IMR-90 (cell line): ENCODE measurements at regions not wholly inside any gene's neighbourhood (a gene's known extent, or its start where the extent isn't known, plus 50 kb on each side); places are given as distances from the start of the nearest gene placed in this dataset.

Experiments
- ATAC-seq: fragments of 200-7000 bp; cut with Tn5 transposase; 2 replicates; pipeline ENCODE4 v1.9.1; 2020; ENCODE audit warnings: low read depth, mild to moderate bottlenecking, moderate library complexity
- BruUV-seq: library from RNA; stranded (reverse); fragments of 400-500 nt; replicated peaks from 2 replicates; lab custom pipeline; 2021; lab: Mats Ljungman, UMichigan
- CTCF ChIA-PET: fragments of 300-600 bp; formaldehyde crosslinking; extraction: SDS; loops from one replicate; lab custom pipeline; 2021; ENCODE audit warnings: antibody characterized with exemption; lab: Yijun Ruan, JAX
- POLR2A ChIA-PET: fragments of 300-600 bp; sonication (Branson Sonifier 250); formaldehyde crosslinking; loops from one replicate; lab custom pipeline; 2022; ENCODE audit warnings: antibody characterized with exemption; ENCODE audit not compliant: unreplicated experiment; lab: Charles Lee
- DNase-seq: peaks from one replicate; pipeline ENCODE4 v3.0.0; 2013
- H2AFZ ChIP-seq: replicated peaks from 2 replicates; pipeline ENCODE3; 2013; ENCODE audit warnings: low read length, mild to moderate bottlenecking; ENCODE audit not compliant: poor library complexity
- H2AK5ac ChIP-seq: 2 replicates; pipeline ENCODE4 v1.6.1; 2013; ENCODE audit warnings: low read depth, low read length, inconsistent platforms
- H2AK9ac ChIP-seq: replicated peaks from 2 replicates; pipeline ENCODE3; 2013; ENCODE audit warnings: mild to moderate bottlenecking, low read depth, low read length, moderate library complexity; ENCODE audit not compliant: poor library complexity
- H2BK120ac ChIP-seq: 2 replicates; pipeline ENCODE4 v1.6.1; 2013; ENCODE audit warnings: low read depth, low read length, inconsistent platforms
- H2BK15ac ChIP-seq: 3 replicates; pipeline ENCODE4 v1.6.1; 2013; ENCODE audit warnings: low read depth, low read length, inconsistent platforms
- H2BK20ac ChIP-seq: 2 replicates; pipeline ENCODE4 v1.6.1; 2013; ENCODE audit warnings: low read depth, mild to moderate bottlenecking, inconsistent platforms, low read length, moderate library complexity
- H2BK5ac ChIP-seq: 2 replicates; pipeline ENCODE4 v1.6.1; 2013; ENCODE audit warnings: mild to moderate bottlenecking, low read depth, low read length, inconsistent platforms; ENCODE audit not compliant: poor library complexity, severe bottlenecking
- H3K14ac ChIP-seq: replicated peaks from 2 replicates; pipeline ENCODE4 v1.6.1; 2013; ENCODE audit warnings: low read depth, low read length, inconsistent platforms
- H3K18ac ChIP-seq: 2 replicates; pipeline ENCODE4 v1.6.1; 2013; ENCODE audit warnings: low read depth, low read length, control low read depth
- H3K23ac ChIP-seq: 2 replicates; pipeline ENCODE4 v1.6.1; 2013; ENCODE audit warnings: low read depth, low read length, inconsistent platforms
- H3K27ac ChIP-seq: 2 replicates; pipeline ENCODE4 v1.5.1; 2013; ENCODE audit warnings: mild to moderate bottlenecking, control low read depth, low read length; ENCODE audit not compliant: insufficient read depth
- H3K27me3 ChIP-seq: 2 replicates; pipeline ENCODE4 v1.6.1; 2013; ENCODE audit warnings: low read length; ENCODE audit not compliant: control insufficient read depth, insufficient read depth
- H3K36me3 ChIP-seq: 2 replicates; pipeline ENCODE4 v1.6.1; 2013; ENCODE audit warnings: low read length, mixed read lengths; ENCODE audit not compliant: control insufficient read depth, insufficient read depth
- H3K4ac ChIP-seq: 2 replicates; pipeline ENCODE4 v1.6.1; 2013; ENCODE audit warnings: low read depth, low read length, inconsistent platforms
- H3K4me1 ChIP-seq: 2 replicates; pipeline ENCODE4 v1.6.1; 2013; ENCODE audit warnings: low read length, mixed read lengths; ENCODE audit not compliant: control insufficient read depth, insufficient read depth
- H3K4me2 ChIP-seq: 2 replicates; pipeline ENCODE4 v1.6.1; 2013; ENCODE audit warnings: low read depth, mild to moderate bottlenecking, control low read depth, low read length, moderate library complexity
- H3K4me3 ChIP-seq: 2 replicates; pipeline ENCODE4 v1.5.1; 2013; ENCODE audit warnings: low read depth, mild to moderate bottlenecking, control low read depth, low read length, moderate library complexity; ENCODE audit not compliant: insufficient read depth
- H3K56ac ChIP-seq: 2 replicates; pipeline ENCODE4 v1.6.1; 2013; ENCODE audit warnings: low read length, inconsistent platforms; ENCODE audit not compliant: insufficient read depth; ENCODE audit errors: extremely low read depth
- H3K79me1 ChIP-seq, 2 experiments: 2 replicates each; pipeline ENCODE4 v1.6.1; 2013; ENCODE audit warnings: low read length in 2 of 2, inconsistent platforms in 1 of 2, low read depth in 1 of 2
- H3K9ac ChIP-seq: 2 replicates; pipeline ENCODE4 v1.6.1; 2013; ENCODE audit warnings: low read depth, low read length, control low read depth
- H3K9me1 ChIP-seq: 2 replicates; pipeline ENCODE4 v1.6.1; 2013; ENCODE audit warnings: low read length, inconsistent platforms; ENCODE audit not compliant: insufficient read depth
- H3K9me3 ChIP-seq: 2 replicates; pipeline ENCODE4 v1.6.1; 2013; ENCODE audit warnings: low read length; ENCODE audit not compliant: control insufficient read depth, insufficient read depth
- H4K20me1 ChIP-seq: 2 replicates; pipeline ENCODE4 v1.6.1; 2013; ENCODE audit warnings: low read length, inconsistent platforms; ENCODE audit not compliant: insufficient read depth
- H4K5ac ChIP-seq: 2 replicates; pipeline ENCODE4 v1.6.1; 2013; ENCODE audit warnings: mild to moderate bottlenecking, low read depth, low read length, control low read depth
- H4K8ac ChIP-seq, 2 experiments: 2 replicates each; pipeline ENCODE4 v1.6.1; 2013; ENCODE audit warnings: low read depth in 2 of 2, low read length in 2 of 2, control low read depth in 1 of 2, inconsistent platforms in 1 of 2
- H4K91ac ChIP-seq: 2 replicates; pipeline ENCODE4 v1.6.1; 2013; ENCODE audit warnings: low read depth, low read length, inconsistent platforms; ENCODE audit not compliant: insufficient read depth
- BHLHE40 ChIP-seq: fragments of 150-350 bp; IDR thresholded peaks from 2 replicates; pipeline ENCODE4 v1.6.1; 2016; ENCODE audit warnings: mild to moderate bottlenecking, low read depth, low read length
- CEBPB ChIP-seq: IDR thresholded peaks from 2 replicates; pipeline ENCODE4 v1.6.1; 2012; ENCODE audit warnings: low read depth, low read length, improper control_type of control experiment
- CHD1 ChIP-seq: IDR thresholded peaks from 2 replicates; pipeline ENCODE4 v1.6.1; 2012; ENCODE audit warnings: low read depth, low read length, improper control_type of control experiment
- ELK1 ChIP-seq: fragments of 150-350 bp; IDR thresholded peaks from 2 replicates; pipeline ENCODE4 v1.6.1; 2016; ENCODE audit warnings: low read depth, mild to moderate bottlenecking, low read length, moderate library complexity, borderline replicate concordance
- FOS ChIP-seq: fragments of 150-350 bp; IDR thresholded peaks from 2 replicates; pipeline ENCODE4 v1.6.1; 2016; ENCODE audit warnings: low read depth, low read length
- MAFK ChIP-seq: IDR thresholded peaks from 2 replicates; pipeline ENCODE4 v1.6.1; 2012; ENCODE audit warnings: low read depth, low read length, improper control_type of control experiment
- MAZ ChIP-seq: IDR thresholded peaks from 2 replicates; pipeline ENCODE4 v1.6.1; 2012; ENCODE audit warnings: low read depth, mild to moderate bottlenecking, low read length, improper control_type of control experiment, moderate library complexity, borderline replicate concordance
- MXI1 ChIP-seq: IDR thresholded peaks from 2 replicates; pipeline ENCODE4 v1.6.1; 2012; ENCODE audit warnings: low read depth, mild to moderate bottlenecking, low read length, moderate library complexity, borderline replicate concordance
- NFE2L2 ChIP-seq: fragments of 150-350 bp; IDR thresholded peaks from 2 replicates; pipeline ENCODE4 v1.6.1; 2016; ENCODE audit warnings: low read depth, mild to moderate bottlenecking, low read length
- POLR2A ChIP-seq: IDR thresholded peaks from 2 replicates; pipeline ENCODE4 v1.6.1; 2012; ENCODE audit warnings: mild to moderate bottlenecking, low read depth, low read length
- RAD21 ChIP-seq: IDR thresholded peaks from 2 replicates; pipeline ENCODE4 v1.6.1; 2012; ENCODE audit warnings: low read length, improper control_type of control experiment
- RCOR1 ChIP-seq: IDR thresholded peaks from 2 replicates; pipeline ENCODE4 v1.6.1; 2012; ENCODE audit warnings: mild to moderate bottlenecking, low read length, improper control_type of control experiment; ENCODE audit not compliant: insufficient replicate concordance
- RFX5 ChIP-seq: IDR thresholded peaks from 2 replicates; pipeline ENCODE4 v1.8.0; 2012; ENCODE audit warnings: low read depth, mild to moderate bottlenecking, low read length, moderate library complexity
- SMC3 ChIP-seq: fragments of 150-350 bp; IDR thresholded peaks from 2 replicates; pipeline ENCODE4 v1.6.1; 2016; ENCODE audit warnings: low read depth, mild to moderate bottlenecking, antibody characterized with exemption, low read length, moderate library complexity
- WGBS, 2 experiments: methylation state at CpG; one replicate each; pipeline versions ENCODE4 v1.1.5 to v1.1.7; 2013; ENCODE audit warnings: missing lambda C conversion rate in 2 of 2; ENCODE audit not compliant: insufficient read length in 1 of 2; ENCODE audit errors: extremely low coverage in 2 of 2; 5-methylcytosine and 5-hydroxymethylcytosine counted together
- dilution Hi-C: fragments of 300-500 bp; cut with HindIII; formaldehyde crosslinking; loops from one replicate; pipeline ENCODE4 v1.14.3; 2018; ENCODE audit warnings: low sequenced_read_pairs; ENCODE audit not compliant: unreplicated experiment
- in situ Hi-C: fragments of 300-500 bp; cut with MboI; formaldehyde crosslinking; loops from 3 replicates; pipeline ENCODE4 v1.14.3; 2019; ENCODE audit warnings: low sequenced_read_pairs, inconsistent platforms, mixed read lengths
- intact Hi-C: fragments of 100-400 bp; cut with micrococcal nuclease; formaldehyde crosslinking; loops from 2 replicates; pipeline ENCODE4 v1.10.0; 2022
- TF ChIP-seq, protein P1 (sequence below): conservative IDR thresholded peaks from 2 replicates; pipeline ENCODE4 v1.5.1; 2012; ENCODE audit warnings: mild to moderate bottlenecking, low read depth, low read length, improper control_type of control experiment
- TF ChIP-seq, protein P2 (sequence below): fragments of 150-350 bp; IDR thresholded peaks from 2 replicates; pipeline ENCODE4 v1.6.1; 2017; ENCODE audit warnings: mild to moderate bottlenecking, antibody characterized with exemption, low read length, low read depth

DNA sequence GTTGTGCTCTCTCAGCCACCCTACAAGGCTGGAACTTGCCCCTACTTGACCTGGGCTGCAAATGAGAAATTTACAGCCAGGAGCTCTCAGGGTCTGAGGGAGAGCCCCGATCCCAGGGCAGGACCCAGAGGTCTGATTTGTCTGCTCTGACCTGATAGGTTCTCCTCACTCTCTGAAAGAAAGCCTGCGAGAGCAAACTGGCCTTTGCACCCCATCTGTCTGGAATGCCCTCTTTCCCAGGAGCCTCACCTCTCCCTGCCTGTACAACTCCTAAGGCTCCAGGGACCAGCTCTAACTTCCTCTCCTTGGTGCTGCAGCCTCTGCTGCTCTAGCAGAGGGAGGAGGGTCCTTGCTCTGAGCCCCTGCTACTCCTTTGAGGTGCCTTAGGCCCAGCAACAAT is 137.8 kb downstream of the UQCRFS1 start:
- in situ Hi-C loops (no loop called here), intact Hi-C loops (no loop called here), dilution Hi-C loops (no loop called here)
- no peak for TF ChIP-seq MXI1
- no peak for TF ChIP-seq NFE2L2
- TF ChIP-seq MAZ = no peak
- TF ChIP-seq SMC3 = no peak
- TF ChIP-seq CHD1 = no peak
- TF ChIP-seq, protein P1, sequence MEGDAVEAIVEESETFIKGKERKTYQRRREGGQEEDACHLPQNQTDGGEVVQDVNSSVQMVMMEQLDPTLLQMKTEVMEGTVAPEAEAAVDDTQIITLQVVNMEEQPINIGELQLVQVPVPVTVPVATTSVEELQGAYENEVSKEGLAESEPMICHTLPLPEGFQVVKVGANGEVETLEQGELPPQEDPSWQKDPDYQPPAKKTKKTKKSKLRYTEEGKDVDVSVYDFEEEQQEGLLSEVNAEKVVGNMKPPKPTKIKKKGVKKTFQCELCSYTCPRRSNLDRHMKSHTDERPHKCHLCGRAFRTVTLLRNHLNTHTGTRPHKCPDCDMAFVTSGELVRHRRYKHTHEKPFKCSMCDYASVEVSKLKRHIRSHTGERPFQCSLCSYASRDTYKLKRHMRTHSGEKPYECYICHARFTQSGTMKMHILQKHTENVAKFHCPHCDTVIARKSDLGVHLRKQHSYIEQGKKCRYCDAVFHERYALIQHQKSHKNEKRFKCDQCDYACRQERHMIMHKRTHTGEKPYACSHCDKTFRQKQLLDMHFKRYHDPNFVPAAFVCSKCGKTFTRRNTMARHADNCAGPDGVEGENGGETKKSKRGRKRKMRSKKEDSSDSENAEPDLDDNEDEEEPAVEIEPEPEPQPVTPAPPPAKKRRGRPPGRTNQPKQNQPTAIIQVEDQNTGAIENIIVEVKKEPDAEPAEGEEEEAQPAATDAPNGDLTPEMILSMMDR = no peak
- no peak for TF ChIP-seq CEBPB
- no peak for TF ChIP-seq FOS
- no peak for TF ChIP-seq ELK1
- TF ChIP-seq, protein P2, sequence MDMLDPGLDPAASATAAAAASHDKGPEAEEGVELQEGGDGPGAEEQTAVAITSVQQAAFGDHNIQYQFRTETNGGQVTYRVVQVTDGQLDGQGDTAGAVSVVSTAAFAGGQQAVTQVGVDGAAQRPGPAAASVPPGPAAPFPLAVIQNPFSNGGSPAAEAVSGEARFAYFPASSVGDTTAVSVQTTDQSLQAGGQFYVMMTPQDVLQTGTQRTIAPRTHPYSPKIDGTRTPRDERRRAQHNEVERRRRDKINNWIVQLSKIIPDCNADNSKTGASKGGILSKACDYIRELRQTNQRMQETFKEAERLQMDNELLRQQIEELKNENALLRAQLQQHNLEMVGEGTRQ = no peak
- no peak for TF ChIP-seq RAD21
- TF ChIP-seq BHLHE40 = no peak
- TF ChIP-seq MAFK = no peak
- TF ChIP-seq RCOR1 = no peak
- TF ChIP-seq RFX5 = no peak
- TF ChIP-seq POLR2A = no peak
- Histone ChIP-seq H3K9me3 (no peaks in the 10 kb centered on the region; the same call in 1 of the 2 replicates), H3K27ac (no peak overlapping the region), H3K79me1 (no peaks in the 10 kb centered on the region), H3K4me2 (no peak overlapping the region), H3K4me1 (no peaks in the 10 kb centered on the region), H3K36me3 (no peaks in the 10 kb centered on the region), H2BK120ac (no peak overlapping the region), H3K9me1 (no peaks in the 10 kb centered on the region), H2AK5ac (no peak overlapping the region), H4K91ac (no peak overlapping the region), H2AFZ (no peak overlapping the region), H4K8ac (no peak overlapping the region), H3K4me3 (no peak overlapping the region), H3K9ac (no peak overlapping the region), H2AK9ac (no peak overlapping the region), H3K27me3 (no peaks in the 10 kb centered on the region), H4K20me1 (no peaks in the 10 kb centered on the region), H2BK20ac (no peak overlapping the region), H3K56ac (no peak overlapping the region), H3K14ac (no peak overlapping the region), H2BK15ac (no peak overlapping the region), H3K4ac (no peak overlapping the region), H3K23ac (no peak overlapping the region), H4K5ac (no peak overlapping the region), H2BK5ac (no peak overlapping the region), H3K18ac (no peak overlapping the region)
- POLR2A ChIA-PET = no interaction called here
- 33% methylated on average over 1 of the region's 2 CpGs; no CpG with 5 or more reads in 1 of the 2 experiments for WGBS, 2 experiments
- CTCF ChIA-PET = no interaction called here
- no peak for DNase-seq
- no peak for ATAC-seq
- BruUV-seq = no TSS peak
